ENCODE measurements at regions not wholly inside any gene's neighbourhood (a gene's known extent, or its start where the extent isn't known, plus 50 kb on each side); places are given as distances from the start of the nearest gene placed in this dataset.
A peak's percentile ranks its signal among the peaks of the same experiment; 100 is the strongest.

DNA sequence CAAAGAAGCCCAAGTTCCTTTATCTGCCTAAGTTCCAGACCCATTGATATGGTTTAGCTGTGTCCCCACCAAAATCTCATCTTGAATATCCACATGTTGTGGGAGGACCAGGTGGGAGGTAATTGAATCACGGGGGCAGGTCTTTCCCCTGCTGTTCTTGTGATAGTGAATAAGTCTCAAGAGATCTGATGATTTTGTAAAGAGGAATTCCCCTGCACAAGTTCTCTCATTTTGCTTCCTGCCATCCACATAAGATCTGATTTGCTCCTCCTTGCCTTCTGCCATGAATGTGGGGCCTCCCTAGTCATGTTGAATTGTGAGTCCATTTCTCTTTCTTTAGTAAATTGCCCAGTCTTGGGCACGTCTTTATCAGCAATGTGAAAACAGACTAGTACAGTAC lies 860.2 kb downstream of the FSTL5 start:
- H3K4me3 ChIP-seq, result no peak overlapping the region
- ATAC-seq (no peak), DNase-seq (no peak)
- H3K27me3 ChIP-seq, result no peaks in the 10 kb centered on the region
- H3K9me3 ChIP-seq, result peaks cover 0 to 10% of the 10 kb centered on the region in 2 donors
- H3K36me3 ChIP-seq, result no peaks in the 10 kb centered on the region
- no peak overlapping the region for H3K27ac ChIP-seq
- intact Hi-C loops (cut with DNase I), result no loop called here
- H3K4me1 ChIP-seq, result no peaks in the 10 kb centered on the region
- no peak for TF ChIP-seq CTCF (IDR thresholded peaks at IDR 0.05)

DNA sequence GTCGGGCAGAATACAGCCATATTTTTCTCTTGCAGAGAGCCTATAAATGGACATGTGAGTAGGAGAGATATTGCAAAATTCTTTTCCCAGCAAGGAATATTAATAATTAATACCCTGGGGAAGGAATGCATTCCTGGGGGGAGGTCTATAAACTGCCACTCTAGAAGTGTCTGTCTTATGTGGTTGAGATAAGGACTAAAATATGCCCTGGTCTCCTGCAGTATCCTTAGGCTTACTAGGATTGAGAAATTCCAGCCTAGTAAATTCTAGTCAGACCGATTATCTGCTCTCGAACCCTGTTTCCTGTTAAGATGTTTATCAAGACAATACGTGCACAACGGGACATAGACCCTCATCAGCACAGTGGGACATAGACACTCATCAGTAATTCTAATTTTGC lies 872.6 kb downstream of the FSTL5 start:
- no peaks in the 10 kb centered on the region for H3K27me3 ChIP-seq
- H3K27ac ChIP-seq, result no peak overlapping the region
- no peaks in the 10 kb centered on the region for H3K4me1 ChIP-seq
- peaks cover 0 to 40% of the 10 kb centered on the region in 2 donors for H3K9me3 ChIP-seq
- intact Hi-C loops (cut with DNase I), result no loop called here
- H3K36me3 ChIP-seq, result no peaks in the 10 kb centered on the region
- TF ChIP-seq CTCF (IDR thresholded peaks at IDR 0.05), result no peak
- DNase-seq, result no peak
- no peak overlapping the region for H3K4me3 ChIP-seq
- ATAC-seq, result no peak

DNA sequence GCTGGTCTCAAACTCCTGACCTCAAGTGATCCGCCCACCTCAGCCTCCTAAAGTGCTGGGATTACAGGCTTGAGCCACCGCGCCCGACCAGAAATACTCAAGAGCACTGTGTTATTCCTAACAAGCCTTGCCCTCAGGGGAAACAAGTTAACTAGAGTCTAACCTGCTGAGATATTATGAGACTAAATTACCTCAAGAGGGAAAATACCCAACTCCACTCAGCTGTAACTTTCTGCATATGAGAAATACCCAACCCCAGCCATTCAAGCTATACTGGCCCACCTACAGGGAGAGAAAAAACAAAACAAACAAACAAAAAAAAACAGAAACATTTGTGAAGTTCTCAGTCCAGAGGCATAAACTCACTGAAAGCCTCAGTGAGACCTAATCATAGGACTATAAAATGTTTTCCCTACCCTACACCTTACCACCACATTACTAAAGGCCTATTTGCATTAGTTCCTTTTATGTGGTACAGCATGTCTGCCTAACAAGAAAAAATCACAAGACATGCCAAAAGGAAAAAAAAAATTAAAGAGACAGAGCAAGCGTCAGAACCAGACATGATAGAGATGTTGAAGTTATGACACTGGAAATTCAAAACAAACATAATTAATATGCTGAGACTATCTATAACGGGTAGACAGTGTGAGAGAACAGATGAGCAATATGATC lies 876.0 kb downstream of the FSTL5 start:
- Histone ChIP-seq H3K27me3 (no peaks in the 10 kb centered on the region), H3K9me3 (peaks cover 0 to 37% of the 10 kb centered on the region in 2 donors), H3K36me3 (no peaks in the 10 kb centered on the region), H3K4me3 (no peak overlapping the region), H3K4me1 (no peaks in the 10 kb centered on the region), H3K27ac (no peak overlapping the region)
- ATAC-seq (no peak), DNase-seq (no peak)
- intact Hi-C loops (cut with DNase I), result no loop called here
- no peak for TF ChIP-seq CTCF (IDR thresholded peaks at IDR 0.05)

DNA sequence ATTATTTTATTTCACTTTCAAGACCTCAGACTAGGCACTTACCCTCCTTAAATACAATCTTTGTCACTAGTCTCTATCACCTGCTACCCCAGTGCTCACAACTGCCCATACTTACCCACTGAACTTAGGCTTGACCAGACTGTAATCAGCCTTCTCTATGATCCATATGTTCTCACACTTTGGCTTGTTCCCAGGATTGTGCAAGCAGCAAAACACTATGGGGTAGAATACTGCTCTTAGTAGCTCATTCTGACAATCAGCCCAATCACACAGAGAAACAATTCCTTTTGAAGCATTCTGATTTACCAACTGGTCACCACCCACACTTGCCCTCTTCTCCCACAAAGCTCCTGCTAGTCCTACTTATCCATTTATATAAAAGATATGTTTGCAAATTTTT lies 878.3 kb downstream of the FSTL5 start:
- Histone ChIP-seq H3K27ac (no peak overlapping the region), H3K4me3 (no peak overlapping the region), H3K36me3 (no peaks in the 10 kb centered on the region), H3K4me1 (no peaks in the 10 kb centered on the region), H3K27me3 (no peaks in the 10 kb centered on the region), H3K9me3 (peaks cover 0 to 18% of the 10 kb centered on the region in 2 donors)
- intact Hi-C loops (cut with DNase I), result no loop called here
- ATAC-seq, result no peak
- no peak for TF ChIP-seq CTCF (IDR thresholded peaks at IDR 0.05)
- DNase-seq, result peak in 2 of 4 donors; percentile 3 to 18

DNA sequence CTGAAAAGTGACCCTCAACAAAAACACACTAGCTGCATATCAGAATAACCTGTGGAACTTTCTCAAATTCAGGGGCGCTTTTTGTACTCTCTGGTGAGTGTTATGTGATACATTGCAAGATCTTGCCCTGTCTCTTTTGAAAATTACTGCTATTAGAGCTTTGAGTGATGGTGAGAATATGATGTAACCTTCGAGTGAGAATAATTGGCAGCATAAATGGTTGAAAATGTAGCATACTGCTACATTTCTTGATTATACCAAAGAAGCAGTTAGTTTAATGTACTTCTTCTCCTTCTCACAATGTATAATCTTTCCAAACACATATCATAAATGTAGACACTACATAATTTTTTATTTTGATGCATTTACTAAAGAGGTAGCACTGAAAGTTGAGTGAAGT lies 882.9 kb downstream of the FSTL5 start:
- Histone ChIP-seq H3K4me3 (no peak overlapping the region), H3K36me3 (no peaks in the 10 kb centered on the region), H3K27me3 (no peaks in the 10 kb centered on the region), H3K4me1 (no peaks in the 10 kb centered on the region), H3K27ac (no peak overlapping the region), H3K9me3 (peaks cover 0 to 17% of the 10 kb centered on the region in 2 donors)
- DNase-seq (no peak), ATAC-seq (no peak)
- intact Hi-C loops (cut with DNase I), result no loop called here
- no peak for TF ChIP-seq CTCF (IDR thresholded peaks at IDR 0.05)
